Activated naive CD4-positive, alpha-beta T cell treated with anti-CD3 and anti-CD28 coated beads for 36 hours (primary cell): ENCODE measurements at regions not wholly inside any gene's neighbourhood (a gene's known extent, or its start where the extent isn't known, plus 50 kb on each side); places are given as distances from the start of the nearest gene placed in this dataset.

Experiments used
- CTCF ChIA-PET: fragments of 350-600 bp; sonication (Branson Sonifier 250); formaldehyde crosslinking; loops from one replicate; lab custom pipeline; 2021; ENCODE audit warnings: antibody characterized with exemption; lab: Charles Lee
- DNase-seq: peaks from one replicate; pipeline ENCODE4 v3.0.0-alpha.2; 2020
- H3K27ac Mint-ChIP-seq: one replicate; pipeline ENCODE4 v1.8.0; 2021; ENCODE audit warnings: mild to moderate bottlenecking, mixed read lengths
- H3K27me3 Mint-ChIP-seq: one replicate; pipeline ENCODE4 v1.8.0; 2021; ENCODE audit warnings: low read depth, mixed read lengths
- H3K36me3 Mint-ChIP-seq: one replicate; pipeline ENCODE4 v1.8.0; 2021; ENCODE audit warnings: low read depth, mixed read lengths
- H3K4me1 Mint-ChIP-seq: one replicate; pipeline ENCODE4 v1.8.0; 2021; ENCODE audit warnings: low read depth, mixed read lengths
- H3K4me3 Mint-ChIP-seq: one replicate; pipeline ENCODE4 v1.8.0; 2021; ENCODE audit warnings: mild to moderate bottlenecking, moderate library complexity, mixed read lengths
- H3K9me3 Mint-ChIP-seq: one replicate; pipeline ENCODE4 v1.8.0; 2021; ENCODE audit warnings: mixed read lengths
- intact Hi-C: fragments of 100-400 bp; cut with micrococcal nuclease; formaldehyde crosslinking; loops from one replicate; pipeline ENCODE4 v1.15.1; 2023

DNA sequence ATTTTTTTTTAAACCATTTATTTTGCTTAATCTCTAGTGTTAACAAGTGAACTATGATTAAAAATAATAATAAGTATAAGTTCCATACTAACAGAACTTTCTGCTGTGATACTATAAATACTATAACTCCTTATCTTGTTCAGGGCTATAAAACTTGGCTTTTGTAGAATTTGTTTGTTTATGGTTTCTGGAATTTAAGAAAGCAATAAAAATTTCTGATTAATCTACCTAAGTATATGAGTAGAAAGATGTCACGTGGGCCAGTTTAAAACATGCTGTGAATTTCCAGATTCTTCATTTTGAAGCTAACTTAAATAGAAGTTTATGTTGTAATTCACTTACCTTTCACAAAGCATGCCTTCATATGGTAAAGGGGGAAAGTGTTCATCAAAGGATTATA, 1236.3 kb upstream of the ACVR2A start:
- no peaks in the 10 kb centered on the region for H3K9me3 Mint-ChIP-seq
- H3K4me1 Mint-ChIP-seq, result no peaks in the 10 kb centered on the region
- H3K27me3 Mint-ChIP-seq, result no peaks in the 10 kb centered on the region
- intact Hi-C loops, result no loop called here
- no peak overlapping the region for H3K27ac Mint-ChIP-seq
- CTCF ChIA-PET, result no interaction called here
- H3K36me3 Mint-ChIP-seq, result no peaks in the 10 kb centered on the region
- no peak overlapping the region for H3K4me3 Mint-ChIP-seq
- DNase-seq, result no peak

- CTCF ChIA-PET, result no interaction called here
These were observed 1240.3 kb upstream of the ACVR2A start for GRCh38 chr2:146604521-146604920.

DNA sequence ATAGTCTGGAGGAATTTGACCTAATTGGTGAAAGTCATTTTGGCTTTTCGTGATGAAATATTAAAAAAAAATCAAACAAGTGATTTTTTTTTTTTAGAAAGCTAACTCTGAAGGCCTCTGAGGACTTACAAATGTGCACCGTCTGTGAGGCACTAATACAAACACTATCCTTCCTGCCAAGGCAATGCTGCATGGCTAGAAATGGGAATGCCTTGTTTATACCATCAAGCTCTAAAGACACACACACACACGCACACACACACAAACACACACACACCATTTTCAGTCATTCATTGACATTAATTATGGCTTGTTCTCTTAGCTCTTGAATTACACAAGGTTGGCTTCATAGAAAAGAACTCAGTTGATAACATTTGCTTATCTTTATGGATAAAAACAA, 1242.0 kb upstream of the ACVR2A start:
- CTCF ChIA-PET, result no interaction called here
- Mint-ChIP-seq H3K36me3 (no peaks in the 10 kb centered on the region), H3K27ac (no peak overlapping the region)

More at GRCh38 chr2:146604521-146604920, 1240.3 kb upstream of the ACVR2A start:
- Mint-ChIP-seq H3K36me3 (no peaks in the 10 kb centered on the region), H3K27ac (no peak overlapping the region), H3K9me3 (no peaks in the 10 kb centered on the region), H3K27me3 (no peaks in the 10 kb centered on the region), H3K4me3 (no peak overlapping the region), H3K4me1 (no peaks in the 10 kb centered on the region)
- no peak for DNase-seq
- intact Hi-C loops, result no loop called here

DNA sequence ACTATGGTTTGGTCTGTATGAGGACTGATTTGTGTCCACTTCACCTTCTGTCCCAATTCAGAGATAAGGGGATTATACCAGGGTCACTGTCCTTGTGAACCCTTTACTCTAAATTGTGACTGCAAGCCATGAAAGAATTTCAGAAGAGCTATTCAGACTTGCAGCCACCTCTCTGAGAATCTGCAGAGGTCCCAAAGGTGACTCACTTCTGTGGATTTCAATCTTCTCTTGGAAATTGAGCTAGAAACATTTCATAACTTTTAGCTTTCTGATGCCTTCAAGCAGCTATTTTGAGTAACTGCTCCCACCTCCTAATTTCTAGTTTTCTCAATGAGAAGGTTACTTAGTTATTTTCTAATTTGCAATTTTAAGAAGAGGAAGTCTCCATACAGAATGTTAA, 1242.4 kb upstream of the ACVR2A start:
- intact Hi-C loops, result no loop called here
- Mint-ChIP-seq H3K9me3 (no peaks in the 10 kb centered on the region), H3K27me3 (no peaks in the 10 kb centered on the region), H3K36me3 (no peaks in the 10 kb centered on the region), H3K4me3 (no peak overlapping the region), H3K27ac (no peak overlapping the region), H3K4me1 (no peaks in the 10 kb centered on the region)
- CTCF ChIA-PET, result no interaction called here
- DNase-seq, result no peak

More for the DNA sequence above, 1242.0 kb upstream of the ACVR2A start:
- Mint-ChIP-seq H3K4me3 (no peak overlapping the region), H3K27me3 (no peaks in the 10 kb centered on the region), H3K4me1 (no peaks in the 10 kb centered on the region), H3K9me3 (no peaks in the 10 kb centered on the region)
- intact Hi-C loops, result no loop called here
- no peak for DNase-seq

DNA sequence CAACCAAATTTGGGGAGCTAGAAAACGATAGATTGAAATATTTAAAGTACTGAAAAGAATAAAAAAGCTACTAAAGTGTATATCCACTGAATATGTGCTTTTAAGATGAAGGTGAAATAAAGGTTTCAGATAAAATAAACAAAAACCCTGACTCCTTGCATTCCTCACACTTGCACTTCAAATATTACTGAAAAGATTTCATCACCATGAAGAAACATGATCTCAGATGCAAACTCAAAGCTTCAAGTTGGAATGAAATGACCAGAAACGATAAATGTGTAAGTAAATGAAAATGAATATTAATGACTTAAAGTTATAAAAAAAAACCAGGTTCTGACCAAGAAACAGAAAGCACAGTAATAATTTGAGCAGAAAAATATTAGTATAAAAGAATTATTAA, 1246.0 kb upstream of the ACVR2A start:
- H3K27ac Mint-ChIP-seq, result no peak overlapping the region
- H3K27me3 Mint-ChIP-seq, result no peaks in the 10 kb centered on the region
- intact Hi-C loops, result no loop called here
- no peaks in the 10 kb centered on the region for H3K4me1 Mint-ChIP-seq
- H3K9me3 Mint-ChIP-seq, result peaks cover 2% of the 10 kb centered on the region
- H3K36me3 Mint-ChIP-seq, result no peaks in the 10 kb centered on the region
- CTCF ChIA-PET, result no interaction called here
- no peak overlapping the region for H3K4me3 Mint-ChIP-seq
- DNase-seq, result no peak

DNA sequence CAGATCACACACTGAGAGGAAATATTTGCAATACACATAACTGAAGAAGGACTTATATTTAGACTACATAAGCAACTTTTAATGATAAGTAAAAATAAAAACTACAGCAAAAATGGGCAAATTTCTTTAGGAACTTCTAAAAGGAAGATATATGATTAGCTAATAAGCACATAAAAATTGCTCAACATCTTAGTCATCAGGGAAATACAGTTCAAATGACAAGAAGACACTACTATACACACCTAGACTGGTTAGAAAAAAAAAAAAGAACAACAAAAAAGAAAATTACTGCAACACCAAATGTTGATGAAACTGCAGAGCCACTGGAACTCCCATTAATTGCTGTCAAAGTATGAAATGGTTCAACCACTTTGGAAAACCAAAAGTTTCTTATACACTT, 1247.5 kb upstream of the ACVR2A start:
- no peaks in the 10 kb centered on the region for H3K36me3 Mint-ChIP-seq
- H3K4me3 Mint-ChIP-seq, result no peak overlapping the region
- intact Hi-C loops, result no loop called here
- CTCF ChIA-PET, result no interaction called here
- H3K27me3 Mint-ChIP-seq, result no peaks in the 10 kb centered on the region
- no peak for DNase-seq
- H3K27ac Mint-ChIP-seq, result no peak overlapping the region
- H3K4me1 Mint-ChIP-seq, result no peaks in the 10 kb centered on the region
- peaks cover 2% of the 10 kb centered on the region for H3K9me3 Mint-ChIP-seq

- Mint-ChIP-seq H3K9me3 (peaks cover 6% of the 10 kb centered on the region), H3K4me1 (no peaks in the 10 kb centered on the region), H3K4me3 (no peak overlapping the region), H3K36me3 (no peaks in the 10 kb centered on the region), H3K27me3 (no peaks in the 10 kb centered on the region), H3K27ac (no peak overlapping the region)
- intact Hi-C loops, result no loop called here
- CTCF ChIA-PET, result no interaction called here
- DNase-seq, result no peak
These were observed 1252.9 kb upstream of the ACVR2A start for GRCh38 chr2:146591908-146592307.

- CTCF ChIA-PET, result no interaction called here
- no peak for DNase-seq
- H3K4me3 Mint-ChIP-seq, result no peak overlapping the region
- intact Hi-C loops, result no loop called here
- peaks cover 4% of the 10 kb centered on the region for H3K9me3 Mint-ChIP-seq
- H3K27me3 Mint-ChIP-seq, result no peaks in the 10 kb centered on the region
- H3K27ac Mint-ChIP-seq, result no peak overlapping the region
- H3K36me3 Mint-ChIP-seq, result no peaks in the 10 kb centered on the region
- no peaks in the 10 kb centered on the region for H3K4me1 Mint-ChIP-seq
These were observed 1257.5 kb upstream of the ACVR2A start for GRCh38 chr2:146587291-146587713.

- Mint-ChIP-seq H3K4me1 (no peaks in the 10 kb centered on the region), H3K4me3 (no peak overlapping the region), H3K27ac (no peak overlapping the region), H3K36me3 (no peaks in the 10 kb centered on the region), H3K27me3 (no peaks in the 10 kb centered on the region), H3K9me3 (peaks cover 1% of the 10 kb centered on the region)
- CTCF ChIA-PET, result no interaction called here
- no peak for DNase-seq
- intact Hi-C loops, result no loop called here
These were observed 1260.5 kb upstream of the ACVR2A start for GRCh38 chr2:146584316-146584715.

DNA sequence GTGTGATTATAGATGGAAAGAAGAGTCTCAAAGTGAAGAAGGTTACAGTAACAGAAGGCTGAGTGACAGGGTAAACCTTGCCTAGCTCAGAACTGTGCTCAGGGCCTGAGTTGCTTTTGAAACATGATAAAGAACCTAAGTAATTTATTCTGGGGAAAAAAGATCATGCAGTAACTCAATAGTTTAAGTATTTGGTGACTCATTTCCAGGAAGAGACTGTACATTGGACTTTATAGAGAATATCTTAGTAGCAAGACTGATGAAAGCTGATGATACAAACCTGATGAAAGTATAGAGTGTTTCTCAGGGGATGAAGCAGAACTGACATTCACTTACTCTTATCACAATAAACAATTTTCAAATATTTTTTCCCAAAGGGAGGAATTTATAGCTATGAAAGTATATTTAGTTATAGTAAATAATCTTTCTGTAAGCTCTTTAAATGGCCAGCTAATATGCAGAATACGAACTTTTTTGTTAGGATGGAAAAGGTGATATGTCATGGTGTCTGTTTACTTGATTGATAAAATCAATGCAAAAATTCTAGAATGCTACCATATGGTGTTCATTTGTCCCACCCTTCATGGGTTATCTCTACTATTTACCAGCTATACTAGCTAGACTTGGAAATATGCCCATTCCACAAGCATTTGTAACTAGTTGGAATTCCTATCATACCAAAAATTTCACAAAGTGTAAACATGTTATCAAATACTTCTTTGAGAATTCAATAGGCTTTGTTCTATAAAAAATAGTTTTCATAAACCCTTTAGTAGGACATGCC, 1265.5 kb upstream of the ACVR2A start:
- intact Hi-C loops, result no loop called here
- no peaks in the 10 kb centered on the region for H3K27me3 Mint-ChIP-seq
- no peak overlapping the region for H3K4me3 Mint-ChIP-seq
- no peaks in the 10 kb centered on the region for H3K36me3 Mint-ChIP-seq
- H3K9me3 Mint-ChIP-seq, result no peaks in the 10 kb centered on the region
- H3K27ac Mint-ChIP-seq, result no peak overlapping the region
- no peak for DNase-seq
- H3K4me1 Mint-ChIP-seq, result no peaks in the 10 kb centered on the region
- CTCF ChIA-PET, result no interaction called here

- H3K4me3 Mint-ChIP-seq, result no peak overlapping the region
- CTCF ChIA-PET, result no interaction called here
- H3K9me3 Mint-ChIP-seq, result no peaks in the 10 kb centered on the region
- H3K27me3 Mint-ChIP-seq, result no peaks in the 10 kb centered on the region
- no peaks in the 10 kb centered on the region for H3K36me3 Mint-ChIP-seq
- no peak overlapping the region for H3K27ac Mint-ChIP-seq
- DNase-seq, result no peak
- H3K4me1 Mint-ChIP-seq, result no peaks in the 10 kb centered on the region
- intact Hi-C loops, result no loop called here
These were observed 1268.3 kb upstream of the ACVR2A start for GRCh38 chr2:146576339-146577111.

- CTCF ChIA-PET, result no interaction called here
- DNase-seq, result no peak
- Mint-ChIP-seq H3K36me3 (no peaks in the 10 kb centered on the region), H3K27me3 (no peaks in the 10 kb centered on the region), H3K27ac (no peak overlapping the region), H3K4me3 (no peak overlapping the region), H3K4me1 (no peaks in the 10 kb centered on the region), H3K9me3 (no peaks in the 10 kb centered on the region)
- intact Hi-C loops, result no loop called here
These were observed 1272.2 kb upstream of the ACVR2A start for GRCh38 chr2:146572598-146572997.

GRCh38 chr2:146561996-146562395, 1282.8 kb upstream of the ACVR2A start:
- Mint-ChIP-seq H3K36me3 (no peaks in the 10 kb centered on the region), H3K9me3 (no peaks in the 10 kb centered on the region), H3K27me3 (no peaks in the 10 kb centered on the region), H3K4me3 (no peak overlapping the region), H3K4me1 (no peaks in the 10 kb centered on the region), H3K27ac (no peak overlapping the region)
- DNase-seq, result no peak
- intact Hi-C loops, result no loop called here
- CTCF ChIA-PET, result no interaction called here
